ENCODE measurements at regions not wholly inside any gene's neighbourhood (a gene's known extent, or its start where the extent isn't known, plus 50 kb on each side); places are given as distances from the start of the nearest gene placed in this dataset.

GRCh38 chr1:48057249-48057648, 60.1 kb upstream of the TRABD2B start:
- no peak for DNase-seq (ENCODE audit: extremely low read depth in 1 of 2, low read depth in 1 of 2)

GRCh38 chr1:48055876-48056764, 58.9 kb upstream of the TRABD2B start:
- DNase-seq (ENCODE audit: extremely low read depth in 1 of 2, low read depth in 1 of 2): no peak

GRCh38 chr1:48054232-48054631, 57.0 kb upstream of the TRABD2B start:
- DNase-seq (ENCODE audit: extremely low read depth in 1 of 2, low read depth in 1 of 2): no peak

GRCh38 chr1:48052923-48053291, 55.7 kb upstream of the TRABD2B start:
- no peak for DNase-seq (ENCODE audit: extremely low read depth in 1 of 2, low read depth in 1 of 2)

GRCh38 chr1:48051466-48052126, 54.4 kb upstream of the TRABD2B start:
- no peak for DNase-seq (ENCODE audit: extremely low read depth in 1 of 2, low read depth in 1 of 2)

- no peak for DNase-seq (ENCODE audit: extremely low read depth in 1 of 2, low read depth in 1 of 2)
Observed at GRCh38 chr1:48049823-48050535, 52.8 kb upstream of the TRABD2B start.

- no peak for DNase-seq (ENCODE audit: extremely low read depth in 1 of 2, low read depth in 1 of 2)
Observed at GRCh38 chr1:48048980-48049379, 51.8 kb upstream of the TRABD2B start.

- DNase-seq (ENCODE audit: extremely low read depth in 1 of 2, low read depth in 1 of 2): no peak
Observed at GRCh38 chr1:48048064-48048463, 50.9 kb upstream of the TRABD2B start.

GRCh38 chr1:48047116-48047515, 49.9 kb upstream of the TRABD2B start:
- no peak for DNase-seq (ENCODE audit: extremely low read depth in 1 of 2, low read depth in 1 of 2)

All from activated CD8-positive, alpha-beta memory T cell treated with anti-CD3 and anti-CD28 coated beads for 1 hour (primary cell).